Activated T-cell treated with anti-CD3 and anti-CD28 coated beads for 4 hours (primary cell): ENCODE measurements at regions not wholly inside any gene's neighbourhood (a gene's known extent, or its start where the extent isn't known, plus 50 kb on each side); places are given as distances from the start of the nearest gene placed in this dataset.
"Not testable (repeated sequence)": the region's sequence is repeated elsewhere in the genome, so short reads cannot be mapped to it uniquely, and the experiment has no call there.

Experiments used
- DNase-seq: peaks from one replicate; pipeline ENCODE4 v3.0.0-alpha.2; 2020

- no peak for DNase-seq
Measured at GRCh38 chr15:96472681-96473080, 142.2 kb downstream of the NR2F2 start.

DNA sequence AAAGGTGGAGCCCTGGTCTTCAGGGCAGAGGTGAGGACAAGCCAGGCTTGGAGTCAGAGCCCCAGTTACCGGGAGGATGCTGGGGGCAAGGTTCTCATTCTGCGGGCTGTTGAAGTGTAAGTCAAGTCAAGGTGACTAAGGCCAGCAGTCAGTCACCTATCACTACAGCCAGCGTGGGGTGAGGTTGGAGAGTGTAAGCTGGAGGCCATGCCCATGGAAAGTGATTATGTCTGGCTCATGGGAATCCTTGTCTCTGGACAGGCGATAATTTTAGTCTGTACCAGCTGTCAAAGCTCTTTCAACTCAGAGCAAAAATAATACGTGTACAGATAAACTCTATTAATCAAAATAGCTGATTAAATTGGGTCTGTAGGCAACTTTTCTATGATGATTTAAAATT, 143.1 kb downstream of the NR2F2 start:
- DNase-seq = no peak

DNA sequence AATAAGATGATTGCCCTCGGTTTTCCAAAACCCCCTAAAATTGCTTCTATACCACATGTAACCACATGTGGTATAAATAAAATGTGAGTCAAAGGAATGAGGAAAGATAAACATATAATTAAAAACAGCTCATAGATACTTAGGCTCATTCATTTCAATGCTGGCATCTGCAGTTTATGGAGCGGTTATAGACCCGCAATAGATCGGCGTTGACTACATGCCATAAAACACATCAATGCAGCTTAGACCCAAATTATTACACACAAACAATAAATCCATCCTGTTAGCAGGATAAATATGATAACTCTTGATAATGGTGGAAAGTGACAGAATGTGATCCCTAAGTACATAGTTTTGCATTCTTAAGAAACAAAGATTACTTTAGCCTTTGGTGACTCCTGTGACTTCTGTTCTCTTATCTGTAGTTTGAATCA, 143.7 kb downstream of the NR2F2 start:
- no peak for DNase-seq

DNA sequence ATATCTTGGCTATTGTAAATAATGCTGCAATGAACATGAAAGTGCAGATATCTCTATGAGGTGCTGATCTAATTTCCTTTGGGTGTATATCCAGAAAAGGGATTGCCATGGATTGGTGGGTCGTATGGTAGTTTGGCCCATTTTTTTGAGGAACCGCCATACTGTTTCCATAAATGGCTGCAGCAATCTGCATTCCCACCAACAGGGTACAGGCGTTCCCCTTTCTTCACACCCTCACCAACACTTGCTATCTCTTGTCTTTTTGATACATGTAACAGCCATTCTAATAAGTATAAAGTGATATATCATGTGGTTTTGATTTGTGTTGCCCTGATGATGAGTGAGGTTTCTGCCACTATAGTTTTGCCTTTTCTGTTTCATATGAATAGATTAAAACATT, 146.7 kb downstream of the NR2F2 start:
- DNase-seq = no peak

GRCh38 chr15:96484412-96484811, 153.9 kb downstream of the NR2F2 start:
- not testable (repeated sequence) for DNase-seq

DNA sequence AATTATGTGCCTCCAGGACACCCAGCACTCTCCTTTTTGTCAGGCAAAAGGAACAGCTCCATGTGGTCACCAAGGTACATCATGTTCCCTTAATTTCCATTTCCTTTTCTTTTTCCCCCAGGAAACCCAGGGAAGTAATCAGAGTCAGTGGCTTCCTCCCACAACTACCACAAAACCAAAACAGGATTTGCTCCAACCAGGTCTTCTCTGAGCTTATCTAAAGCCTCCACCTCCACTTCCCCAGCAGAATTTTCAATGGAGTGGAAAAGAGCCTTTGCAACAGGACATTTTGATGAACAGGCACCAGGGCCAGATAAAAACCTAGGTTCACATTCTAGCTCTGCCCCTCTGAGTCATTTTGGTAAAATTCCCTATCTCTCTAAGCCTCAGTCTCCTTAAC, 154.3 kb downstream of the NR2F2 start:
- DNase-seq = no peak

DNA sequence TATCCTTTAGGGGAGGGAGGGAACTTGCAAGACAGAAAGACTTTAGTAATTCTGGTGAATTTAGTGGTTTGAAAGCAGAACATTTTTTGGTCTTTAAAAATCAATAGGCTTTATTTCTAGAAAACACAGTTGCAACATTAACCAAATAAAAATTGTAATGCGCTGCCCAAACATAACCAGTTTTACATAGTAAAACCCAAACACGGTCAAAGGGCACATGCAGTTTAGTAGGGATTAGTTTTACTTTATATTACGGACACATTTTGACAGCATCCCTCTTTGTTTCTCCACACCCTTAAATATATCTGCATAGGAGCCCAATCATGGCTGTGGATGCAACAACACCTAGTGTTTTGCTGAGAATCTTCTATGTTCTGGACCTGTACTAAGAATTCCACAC, 156.7 kb downstream of the NR2F2 start:
- no peak for DNase-seq

DNA sequence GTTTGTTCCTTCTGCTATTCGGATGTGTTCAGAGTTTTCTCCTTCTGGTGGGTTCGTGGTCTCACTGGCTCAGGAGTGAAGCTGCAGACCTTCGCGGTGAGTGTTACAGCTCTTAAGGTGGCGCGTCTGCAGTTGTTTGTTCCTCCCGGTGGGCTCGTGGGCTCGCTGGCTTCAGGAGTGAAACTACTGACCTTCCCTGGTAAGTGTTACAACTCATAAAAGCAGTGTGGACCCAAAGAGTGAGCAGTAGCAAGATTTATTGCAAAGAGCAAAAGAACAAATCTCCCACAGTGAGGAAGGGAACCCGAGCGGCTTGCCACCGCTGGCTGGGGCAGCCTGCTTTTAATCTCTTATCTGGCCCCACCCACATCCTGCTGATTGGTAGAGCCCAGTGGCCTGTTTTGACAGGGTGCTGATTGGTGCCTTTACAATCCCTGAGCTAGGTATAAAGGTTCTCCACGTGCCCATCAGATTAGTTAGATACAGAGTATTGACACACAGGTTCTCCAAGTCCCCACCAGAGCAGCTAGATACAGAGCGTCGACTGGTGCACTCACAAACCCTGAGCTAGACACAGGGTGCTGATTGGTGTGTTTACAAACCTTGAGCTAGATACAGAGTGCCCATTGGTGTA, 160.7 kb downstream of the NR2F2 start:
- DNase-seq = not testable (repeated sequence)

- DNase-seq = not testable (repeated sequence)
Measured at GRCh38 chr15:96491700-96492644, 161.5 kb downstream of the NR2F2 start.

GRCh38 chr15:96494505-96494904, 164.0 kb downstream of the NR2F2 start:
- no peak for DNase-seq

DNA sequence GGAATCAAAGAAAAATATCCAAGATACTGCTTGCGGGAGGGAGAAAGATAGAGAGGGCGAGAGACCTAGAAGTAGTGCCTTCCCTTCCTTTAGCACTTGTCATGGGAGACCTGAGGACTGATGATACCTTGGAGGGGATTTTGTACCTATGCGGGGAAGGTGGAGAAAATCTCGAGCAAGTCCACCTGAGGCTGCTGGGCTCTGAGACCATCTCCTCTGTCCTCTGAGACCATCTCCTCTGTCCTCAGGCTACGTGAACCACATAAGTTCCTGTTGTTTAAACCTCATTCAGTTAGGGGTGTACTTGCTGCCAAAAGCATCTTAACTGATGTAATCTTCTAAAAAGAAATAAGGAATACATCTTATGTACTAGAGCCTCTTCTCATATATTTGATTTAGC, 164.9 kb downstream of the NR2F2 start:
- DNase-seq = no peak

GRCh38 chr15:96497951-96498350, 167.5 kb downstream of the NR2F2 start:
- no peak for DNase-seq

DNA sequence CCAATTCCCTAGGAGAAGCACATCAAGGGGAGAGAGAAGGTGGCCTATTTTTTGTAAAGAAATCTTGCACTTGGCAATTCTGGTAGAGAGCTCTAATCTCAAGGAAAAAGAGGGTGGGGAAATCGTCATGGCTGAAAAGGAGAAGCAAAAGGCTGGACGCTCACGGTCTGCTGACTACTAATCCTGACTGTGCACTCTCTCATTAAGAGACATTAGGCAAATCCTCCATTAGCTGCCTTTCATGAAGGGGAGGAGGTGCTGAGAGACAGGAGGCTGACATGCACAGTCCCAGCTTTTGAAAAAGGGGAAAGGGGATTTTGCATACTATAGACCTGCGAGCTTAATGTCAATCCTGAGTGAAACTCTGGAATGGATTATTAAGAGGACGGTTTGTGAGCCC, 170.0 kb downstream of the NR2F2 start:
- DNase-seq = no peak

DNA sequence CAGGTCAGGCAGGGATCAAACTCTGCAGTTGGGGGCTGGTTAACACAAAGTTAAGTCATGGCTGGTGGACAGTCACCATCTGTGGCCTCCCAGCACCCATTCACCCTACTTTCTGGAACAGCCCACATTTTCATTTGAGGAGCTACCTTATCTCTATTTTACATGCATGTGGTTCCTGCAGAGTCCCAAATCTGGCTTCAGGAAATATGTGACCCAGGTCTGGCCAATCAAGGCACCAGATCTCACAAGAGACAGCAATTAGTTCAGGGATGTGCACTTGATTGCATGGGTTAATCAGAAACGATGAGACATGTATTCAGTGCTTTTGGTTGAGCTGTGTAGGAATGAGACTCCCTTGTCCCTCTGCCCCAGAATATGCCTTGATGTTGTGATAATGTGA, 170.9 kb downstream of the NR2F2 start:
- DNase-seq = no peak

- no peak for DNase-seq
Measured at GRCh38 chr15:96502196-96502595, 171.7 kb downstream of the NR2F2 start.

GRCh38 chr15:96503276-96503675, 172.8 kb downstream of the NR2F2 start:
- no peak for DNase-seq

DNA sequence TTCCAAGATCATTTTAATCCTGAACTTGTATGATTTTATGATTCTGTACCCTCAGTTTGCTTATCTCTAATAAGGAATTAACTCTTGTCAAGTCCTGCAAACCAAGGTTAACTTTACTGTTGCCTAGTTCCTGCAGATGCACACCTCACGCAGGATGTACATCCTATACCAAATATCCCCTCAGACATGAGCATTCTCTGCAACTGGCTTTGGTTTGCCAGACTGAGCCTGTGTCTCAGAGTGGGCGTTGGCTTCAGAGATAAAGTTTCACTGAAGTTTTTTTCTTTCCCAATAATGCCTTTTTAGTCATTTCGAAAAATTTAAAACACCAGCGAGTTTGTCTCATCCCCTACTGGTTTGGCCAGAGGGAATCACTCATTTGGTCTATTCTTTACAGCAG, 173.9 kb downstream of the NR2F2 start:
- no peak for DNase-seq

GRCh38 chr15:96505014-96505413, 174.5 kb downstream of the NR2F2 start:
- no peak for DNase-seq

DNA sequence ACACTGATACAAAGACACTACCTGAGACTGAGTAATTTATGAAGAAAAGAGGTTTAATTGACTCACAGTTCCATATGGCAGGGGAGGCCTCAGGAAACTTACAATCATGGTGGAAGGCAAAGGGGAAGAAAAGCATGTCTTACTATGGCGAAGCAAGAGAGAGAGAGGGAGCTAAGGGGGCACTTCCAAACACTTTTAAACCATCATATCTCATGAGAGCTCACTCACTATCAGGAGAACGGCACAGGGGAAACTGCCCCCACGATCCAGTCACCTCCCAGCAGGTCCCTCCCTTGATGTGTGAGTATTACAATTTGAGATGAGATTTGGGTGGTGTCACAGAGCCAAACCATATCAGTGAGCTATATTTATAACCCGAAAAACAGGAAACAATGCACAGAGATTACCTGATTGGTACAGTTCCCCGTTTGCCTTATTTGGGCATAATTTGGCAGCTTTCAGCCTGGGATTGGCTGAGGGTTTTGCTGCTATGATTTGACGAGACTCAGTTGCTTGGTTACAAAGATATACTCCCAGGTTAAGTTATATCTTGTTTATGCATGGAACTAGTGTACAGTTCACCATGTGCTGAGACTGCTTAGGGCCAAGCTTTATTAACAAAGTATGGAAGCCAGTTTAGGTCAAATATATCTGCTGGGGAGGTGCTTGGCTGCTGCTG, 184.2 kb downstream of the NR2F2 start:
- no peak for DNase-seq

DNA sequence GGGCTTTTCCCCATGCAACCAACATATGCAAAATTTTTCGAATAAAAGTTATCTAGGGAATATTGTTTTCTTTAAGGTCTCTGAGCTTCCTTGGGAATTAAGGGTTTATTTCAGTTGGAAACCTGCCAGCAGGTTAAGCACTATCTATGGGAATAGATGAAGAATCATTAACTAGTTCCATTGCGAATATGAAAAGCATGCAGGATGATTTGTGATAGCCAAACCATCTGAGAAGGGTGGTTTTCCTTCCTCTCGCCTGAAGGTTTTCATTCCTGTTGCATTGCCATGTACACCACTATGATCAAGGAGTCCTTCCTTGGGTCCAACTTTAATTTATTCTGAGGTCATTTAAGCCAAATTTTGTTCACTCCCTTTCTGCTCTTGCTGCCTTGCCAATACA, 184.9 kb downstream of the NR2F2 start:
- no peak for DNase-seq

- no peak for DNase-seq
Measured at GRCh38 chr15:96521386-96521785, 190.9 kb downstream of the NR2F2 start.

- no peak for DNase-seq
Measured at GRCh38 chr15:96524676-96525417, 194.3 kb downstream of the NR2F2 start.

DNA sequence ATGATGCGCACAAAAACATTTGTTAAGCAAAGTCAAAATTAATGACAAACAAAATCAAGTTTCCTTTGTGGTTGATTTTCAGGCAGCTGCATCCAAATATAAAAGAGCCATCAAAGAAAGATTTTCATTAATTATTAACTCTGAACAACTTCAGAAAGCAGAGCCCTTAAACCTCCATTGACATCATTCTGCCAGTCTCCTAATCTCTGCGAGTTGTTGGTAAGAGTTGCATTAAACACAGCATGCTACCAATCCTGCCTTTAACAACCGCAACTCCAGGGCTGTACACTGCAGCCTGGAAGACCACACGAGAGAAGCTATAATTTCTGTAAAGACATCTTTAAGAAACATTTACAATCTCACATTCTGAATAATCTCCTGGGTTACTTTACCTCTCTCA, 204.6 kb downstream of the NR2F2 start:
- no peak for DNase-seq
